ENCODE measurements at regions not wholly inside any gene's neighbourhood (a gene's known extent, or its start where the extent isn't known, plus 50 kb on each side); places are given as distances from the start of the nearest gene placed in this dataset.

- Histone ChIP-seq H3K27ac (no peak overlapping the region), H3K9me3 (no peaks in the 10 kb centered on the region), H3K4me3 (no peak overlapping the region), H3K4me1 (no peaks in the 10 kb centered on the region), H3K27me3 (no peaks in the 10 kb centered on the region), H3K36me3 (replicated peaks in 1 of 2; ENCODE audit: insufficient read depth in 1 of 2, low read depth in 2 of 2) (no peaks in the 10 kb centered on the region)
- DNase-seq = peak in 1 of 4 donors; percentile 30
- intact Hi-C loops (cut with DNase I) = no loop called here
- TF ChIP-seq, protein P1, sequence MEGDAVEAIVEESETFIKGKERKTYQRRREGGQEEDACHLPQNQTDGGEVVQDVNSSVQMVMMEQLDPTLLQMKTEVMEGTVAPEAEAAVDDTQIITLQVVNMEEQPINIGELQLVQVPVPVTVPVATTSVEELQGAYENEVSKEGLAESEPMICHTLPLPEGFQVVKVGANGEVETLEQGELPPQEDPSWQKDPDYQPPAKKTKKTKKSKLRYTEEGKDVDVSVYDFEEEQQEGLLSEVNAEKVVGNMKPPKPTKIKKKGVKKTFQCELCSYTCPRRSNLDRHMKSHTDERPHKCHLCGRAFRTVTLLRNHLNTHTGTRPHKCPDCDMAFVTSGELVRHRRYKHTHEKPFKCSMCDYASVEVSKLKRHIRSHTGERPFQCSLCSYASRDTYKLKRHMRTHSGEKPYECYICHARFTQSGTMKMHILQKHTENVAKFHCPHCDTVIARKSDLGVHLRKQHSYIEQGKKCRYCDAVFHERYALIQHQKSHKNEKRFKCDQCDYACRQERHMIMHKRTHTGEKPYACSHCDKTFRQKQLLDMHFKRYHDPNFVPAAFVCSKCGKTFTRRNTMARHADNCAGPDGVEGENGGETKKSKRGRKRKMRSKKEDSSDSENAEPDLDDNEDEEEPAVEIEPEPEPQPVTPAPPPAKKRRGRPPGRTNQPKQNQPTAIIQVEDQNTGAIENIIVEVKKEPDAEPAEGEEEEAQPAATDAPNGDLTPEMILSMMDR (IDR thresholded peaks at IDR 0.05) = no peak
- TF ChIP-seq POLR2A (IDR thresholded peaks at IDR 0.05) = no peak
- ATAC-seq = no peak
- WGBS, 2 donors = 57 to 69% methylated on average over 3 of the region's 3 CpGs
These were observed 76.4 kb upstream of the STT3B start for GRCh38 chr3:31456373-31456772.

DNA sequence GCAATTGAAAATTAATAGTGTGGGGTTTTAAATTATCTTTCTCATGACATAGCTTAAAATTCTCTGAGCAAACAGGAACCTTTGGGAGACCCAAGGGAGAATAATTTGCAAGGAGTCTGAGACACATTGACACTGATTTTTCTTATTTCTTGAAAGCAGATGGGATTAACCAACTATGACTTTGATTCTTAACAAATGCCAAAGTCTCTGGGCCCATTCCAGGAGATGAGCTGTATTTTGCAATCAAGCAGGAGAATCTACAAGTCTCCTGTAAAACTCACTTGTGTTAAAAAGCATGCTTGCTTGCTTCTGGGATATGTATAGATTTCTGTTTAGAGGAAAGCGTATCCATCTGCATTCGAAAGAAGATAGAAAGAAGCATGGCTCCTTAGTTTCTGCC is 71.3 kb upstream of the STT3B start:
- intact Hi-C loops (cut with DNase I) = no loop called here
- Histone ChIP-seq H3K4me1 (no peaks in the 10 kb centered on the region), H3K36me3 (replicated peaks in 1 of 2; ENCODE audit: insufficient read depth in 1 of 2, low read depth in 2 of 2) (no peaks in the 10 kb centered on the region), H3K27ac (no peak overlapping the region), H3K27me3 (no peaks in the 10 kb centered on the region), H3K9me3 (no peaks in the 10 kb centered on the region), H3K4me3 (no peak overlapping the region)
- TF ChIP-seq, protein P1 (IDR thresholded peaks at IDR 0.05) = no peak
- ATAC-seq (no peak), DNase-seq (no peak)
- 89 to 94% methylated on average over 2 of the region's 2 CpGs for WGBS, 2 donors

- Histone ChIP-seq H3K27me3 (no peaks in the 10 kb centered on the region), H3K9me3 (no peaks in the 10 kb centered on the region), H3K36me3 (replicated peaks in 1 of 2; ENCODE audit: insufficient read depth in 1 of 2, low read depth in 2 of 2) (no peaks in the 10 kb centered on the region), H3K27ac (no peak overlapping the region), H3K4me1 (no peaks in the 10 kb centered on the region), H3K4me3 (no peak overlapping the region)
- WGBS, 2 donors = 28 to 35% methylated on average over 4 of the region's 4 CpGs
- no peak for TF ChIP-seq POLR2A (IDR thresholded peaks at IDR 0.05)
- TF ChIP-seq, protein P1 (IDR thresholded peaks at IDR 0.05) = no peak
- DNase-seq = peak in 1 of 4 donors; percentile 25
- no peak for ATAC-seq
- intact Hi-C loops (cut with DNase I) = no loop called here
These were observed 70.6 kb upstream of the STT3B start for GRCh38 chr3:31462050-31462569.

DNA sequence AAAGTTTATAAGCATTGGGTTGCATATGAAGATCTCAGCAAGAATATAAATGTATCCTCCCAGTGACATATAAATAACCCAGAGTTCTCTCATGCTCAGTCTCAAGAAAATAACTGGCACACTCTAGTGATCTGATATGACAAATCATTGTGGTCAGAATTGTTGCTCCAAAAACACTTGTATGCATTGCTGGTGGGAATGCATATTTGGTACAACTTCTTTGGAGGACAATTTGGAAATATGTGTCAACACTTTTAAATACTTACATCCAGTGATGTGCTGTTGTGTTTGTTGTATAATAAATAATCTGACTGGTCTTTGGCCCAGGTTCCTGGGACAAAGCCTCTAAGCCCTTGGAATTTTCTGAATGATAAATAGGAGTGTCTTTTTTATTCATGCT is 66.7 kb upstream of the STT3B start:
- H3K4me1 ChIP-seq = no peaks in the 10 kb centered on the region
- no peak overlapping the region for H3K4me3 ChIP-seq
- intact Hi-C loops (cut with DNase I) = no loop called here
- no peaks in the 10 kb centered on the region for H3K36me3 ChIP-seq (replicated peaks in 1 of 2; ENCODE audit: insufficient read depth in 1 of 2, low read depth in 2 of 2)
- H3K27ac ChIP-seq = no peak overlapping the region
- DNase-seq (no peak), ATAC-seq (no peak)
- TF ChIP-seq, protein P1 (IDR thresholded peaks at IDR 0.05) = no peak
- TF ChIP-seq POLR2A (IDR thresholded peaks at IDR 0.05) = no peak
- H3K9me3 ChIP-seq = no peaks in the 10 kb centered on the region
- H3K27me3 ChIP-seq = no peaks in the 10 kb centered on the region

GRCh38 chr3:31466866-31467265 is 65.9 kb upstream of the STT3B start:
- whole genome bisulfite sequencing, 2 donors = 66 to 71% methylated on average over 2 of the region's 2 CpGs
- no peaks in the 10 kb centered on the region for H3K4me1 ChIP-seq

More at GRCh38 chr3:31466866-31467265, 65.9 kb upstream of the STT3B start:
- TF ChIP-seq POLR2A (IDR thresholded peaks at IDR 0.05) = no peak
- TF ChIP-seq, protein P1 (IDR thresholded peaks at IDR 0.05) = no peak
- H3K27me3 ChIP-seq = no peaks in the 10 kb centered on the region
- no peaks in the 10 kb centered on the region for H3K36me3 ChIP-seq (replicated peaks in 1 of 2; ENCODE audit: insufficient read depth in 1 of 2, low read depth in 2 of 2)
- intact Hi-C loops (cut with DNase I) = no loop called here
- no peaks in the 10 kb centered on the region for H3K9me3 ChIP-seq
- H3K4me3 ChIP-seq = no peak overlapping the region
- ATAC-seq = no peak
- no peak for DNase-seq
- H3K27ac ChIP-seq = no peak overlapping the region

Measured in body of pancreas (tissue), 4 donors.